ENCODE measurements at regions not wholly inside any gene's neighbourhood (a gene's known extent, or its start where the extent isn't known, plus 50 kb on each side); places are given as distances from the start of the nearest gene placed in this dataset.

DNA sequence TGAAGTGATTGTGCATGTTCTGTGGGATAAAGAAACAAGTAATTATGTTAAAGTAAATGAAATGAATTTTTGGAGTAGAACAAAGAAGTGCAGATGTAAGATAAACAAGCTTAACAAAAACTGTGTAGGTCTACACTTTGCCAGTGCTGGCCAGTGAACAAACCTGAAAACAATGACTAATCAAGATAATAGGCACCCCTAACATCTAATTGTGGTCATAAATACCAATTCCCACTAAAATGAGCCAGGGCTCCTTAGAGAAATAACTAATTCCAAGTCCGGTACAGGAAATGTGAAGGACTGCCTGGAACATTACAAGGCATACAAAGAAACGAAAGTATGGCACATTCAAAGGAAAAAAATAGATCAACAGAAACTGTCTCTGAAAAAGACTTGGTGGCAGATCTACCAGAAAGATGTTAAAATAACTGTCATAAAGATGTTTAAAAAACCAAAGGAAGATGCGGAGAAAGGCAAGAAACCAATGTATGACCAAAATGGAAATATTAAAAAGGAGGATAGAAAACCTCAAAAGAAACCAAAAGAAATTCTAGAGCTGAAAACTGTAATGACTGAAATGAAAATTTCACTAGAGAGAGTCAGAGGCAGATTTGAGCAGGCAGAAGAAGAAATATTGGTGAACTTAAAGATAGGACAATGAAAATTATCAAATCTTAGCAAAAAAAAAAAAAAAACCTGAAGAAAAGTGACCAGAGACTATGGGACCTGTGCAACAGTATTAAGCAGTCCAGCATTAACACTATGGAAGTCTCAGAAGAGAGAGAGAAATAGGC lies 94.7 kb upstream of the SLC66A3 start:
- WGBS, 5 donors: 83 to 95% (median 88%) methylated on average over 3 of the region's 3 CpGs

DNA sequence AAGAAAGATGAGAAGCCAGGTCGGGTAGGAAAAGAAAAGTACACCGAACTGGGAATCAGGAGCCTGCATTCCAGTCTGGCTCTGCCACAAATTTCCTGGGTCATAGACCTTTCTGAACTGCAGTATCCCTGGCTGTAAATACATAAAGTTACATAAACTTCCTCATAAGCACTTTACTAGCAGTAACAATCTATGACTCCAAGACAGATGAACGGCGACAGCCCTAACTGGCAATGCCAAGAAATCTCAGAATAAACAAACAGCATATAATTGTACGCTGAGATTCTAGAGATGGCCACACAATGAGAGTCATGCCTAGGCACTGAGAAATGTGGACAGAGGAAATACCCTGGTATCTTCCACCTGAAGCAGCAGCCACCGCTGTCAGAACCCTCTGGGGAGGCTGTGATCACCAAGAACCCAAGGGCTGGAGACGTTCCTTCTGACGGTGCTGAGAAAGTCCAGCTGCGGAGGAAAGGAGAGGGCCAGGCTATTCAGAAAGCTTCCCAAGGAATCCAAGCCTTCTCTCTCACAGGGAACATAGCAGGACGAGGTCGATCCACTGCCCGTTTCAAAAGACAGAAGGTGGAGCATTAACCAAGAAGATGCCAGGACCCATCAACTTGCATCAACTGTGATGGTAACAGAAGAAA lies 89.3 kb upstream of the SLC66A3 start:
- DNase-seq: no peak
- H3K27ac ChIP-seq: no peak overlapping the region
- H3K4me1 ChIP-seq: peaks cover 0 to under 1% (median 0%) of the 10 kb centered on the region in 6 donors
- WGBS, 5 donors: 57 to 73% (median 64%) methylated on average over 12 of the region's 12 CpGs
- H3K9me3 ChIP-seq: peaks cover 3 to 23% (median 15%) of the 10 kb centered on the region in 8 donors
- intact Hi-C loops (cut with DNase I; ENCODE audit: low total_unique reads): no loop called here
- no peak overlapping the region for H3K4me3 ChIP-seq
- H3K27me3 ChIP-seq (replicated peaks in 1 of 7): peaks cover 0 to 22% (median 0%) of the 10 kb centered on the region in 7 donors
- no peaks in the 10 kb centered on the region for H3K36me3 ChIP-seq
- TF ChIP-seq POLR2AphosphoS5 (IDR thresholded peaks at IDR 0.05): no peak
- TF ChIP-seq, protein P1, sequence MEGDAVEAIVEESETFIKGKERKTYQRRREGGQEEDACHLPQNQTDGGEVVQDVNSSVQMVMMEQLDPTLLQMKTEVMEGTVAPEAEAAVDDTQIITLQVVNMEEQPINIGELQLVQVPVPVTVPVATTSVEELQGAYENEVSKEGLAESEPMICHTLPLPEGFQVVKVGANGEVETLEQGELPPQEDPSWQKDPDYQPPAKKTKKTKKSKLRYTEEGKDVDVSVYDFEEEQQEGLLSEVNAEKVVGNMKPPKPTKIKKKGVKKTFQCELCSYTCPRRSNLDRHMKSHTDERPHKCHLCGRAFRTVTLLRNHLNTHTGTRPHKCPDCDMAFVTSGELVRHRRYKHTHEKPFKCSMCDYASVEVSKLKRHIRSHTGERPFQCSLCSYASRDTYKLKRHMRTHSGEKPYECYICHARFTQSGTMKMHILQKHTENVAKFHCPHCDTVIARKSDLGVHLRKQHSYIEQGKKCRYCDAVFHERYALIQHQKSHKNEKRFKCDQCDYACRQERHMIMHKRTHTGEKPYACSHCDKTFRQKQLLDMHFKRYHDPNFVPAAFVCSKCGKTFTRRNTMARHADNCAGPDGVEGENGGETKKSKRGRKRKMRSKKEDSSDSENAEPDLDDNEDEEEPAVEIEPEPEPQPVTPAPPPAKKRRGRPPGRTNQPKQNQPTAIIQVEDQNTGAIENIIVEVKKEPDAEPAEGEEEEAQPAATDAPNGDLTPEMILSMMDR (IDR thresholded peaks at IDR 0.05 in 8 of 11, conservative IDR thresholded peaks at IDR 0.05 in 3 of 11): no peak

More for the DNA sequence above, 94.7 kb upstream of the SLC66A3 start:
- Histone ChIP-seq H3K27me3 (replicated peaks in 1 of 7) (peaks cover 0 to 7% (median 0%) of the 10 kb centered on the region in 7 donors), H3K4me3 (no peak overlapping the region), H3K27ac (no peak overlapping the region), H3K9me3 (peaks cover 9 to 42% (median 29%) of the 10 kb centered on the region in 8 donors), H3K36me3 (no peaks in the 10 kb centered on the region), H3K4me1 (no peaks in the 10 kb centered on the region)
- DNase-seq: no peak
- TF ChIP-seq POLR2AphosphoS5 (IDR thresholded peaks at IDR 0.05): no peak
- TF ChIP-seq, protein P1 (IDR thresholded peaks at IDR 0.05 in 8 of 11, conservative IDR thresholded peaks at IDR 0.05 in 3 of 11): no peak
- TF ChIP-seq POLR2A (IDR thresholded peaks at IDR 0.05): no peak
- intact Hi-C loops (cut with DNase I; ENCODE audit: low total_unique reads): no loop called here

DNA sequence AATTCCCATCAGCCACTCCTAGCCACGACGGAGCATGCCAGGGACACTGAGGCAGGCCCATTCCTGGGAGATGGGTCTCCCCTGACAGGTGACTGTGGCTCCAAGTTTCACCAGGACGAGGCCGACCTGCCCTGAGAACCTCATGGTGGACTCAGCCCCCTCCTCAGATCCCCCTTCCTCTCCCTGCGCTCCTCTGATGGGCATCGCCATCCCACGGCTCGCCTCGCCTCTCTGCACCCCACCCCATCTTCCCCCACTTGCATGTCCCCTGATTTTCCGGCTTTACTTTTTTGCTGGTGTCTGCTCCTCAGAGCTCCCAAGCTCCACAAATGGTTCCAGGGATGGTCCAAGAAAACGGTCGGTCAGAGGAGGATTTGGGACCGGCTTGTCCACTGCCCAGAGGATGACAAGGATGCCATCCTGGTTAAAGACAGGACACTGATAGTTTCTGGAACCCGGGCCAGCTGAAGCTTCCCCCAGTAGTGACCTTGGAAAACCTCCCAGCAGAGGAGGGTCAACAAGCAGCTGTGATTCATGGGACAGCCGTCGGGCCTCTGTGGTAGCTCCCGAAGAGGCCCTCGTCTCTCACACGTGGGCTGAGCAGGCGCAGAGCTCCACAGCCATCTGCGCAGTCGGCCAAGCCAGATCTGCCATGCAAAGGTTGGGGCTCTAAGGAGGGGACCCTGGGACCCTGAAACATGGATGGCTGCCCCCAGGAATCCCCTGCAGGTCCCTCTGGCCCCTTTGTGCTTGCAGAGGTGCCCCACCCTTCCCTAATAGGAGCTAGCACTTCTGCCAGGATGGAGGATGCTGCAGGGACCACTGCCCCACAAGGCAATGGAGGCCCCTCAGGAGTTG lies 87.8 kb upstream of the SLC66A3 start:
- peaks cover 0 to 8% (median under 1%) of the 10 kb centered on the region in 8 donors for H3K9me3 ChIP-seq
- 86 to 93% (median 87%) methylated on average over 17 to 22 of the region's 22 CpGs for WGBS, 5 donors
- no peak overlapping the region for H3K4me3 ChIP-seq
- peaks cover 0 to 13% (median 0%) of the 10 kb centered on the region in 6 donors for H3K4me1 ChIP-seq
- intact Hi-C loops (cut with DNase I; ENCODE audit: low total_unique reads): no loop called here
- no peak overlapping the region for H3K27ac ChIP-seq
- peaks cover 0 to 23% (median 0%) of the 10 kb centered on the region in 7 donors for H3K27me3 ChIP-seq (replicated peaks in 1 of 7)
- TF ChIP-seq POLR2AphosphoS5 (IDR thresholded peaks at IDR 0.05): no peak
- no peak for TF ChIP-seq POLR2A (IDR thresholded peaks at IDR 0.05)
- TF ChIP-seq, protein P1 (IDR thresholded peaks at IDR 0.05 in 8 of 11, conservative IDR thresholded peaks at IDR 0.05 in 3 of 11): no peak
- H3K36me3 ChIP-seq: no peaks in the 10 kb centered on the region
- DNase-seq: no peak
